HG03457 (cell line): ENCODE measurements at regions not wholly inside any gene's neighbourhood (a gene's known extent, or its start where the extent isn't known, plus 50 kb on each side); places are given as distances from the start of the nearest gene placed in this dataset.
"Not testable (repeated sequence)": the region's sequence is repeated elsewhere in the genome, so short reads cannot be mapped to it uniquely, and the experiment has no call there.

Experiments
- ATAC-seq: cut with Tn5 transposase; IDR thresholded peaks from one replicate; pipeline ENCODE4 v1.9.1; 2021; ENCODE audit warnings: moderate number of reproducible peaks; ENCODE audit not compliant: unreplicated experiment

- not testable (repeated sequence) for ATAC-seq
Measured at GRCh38 chr5:121064241-121064640, 600.1 kb downstream of the PRR16 start.

- no peak for ATAC-seq
Measured at GRCh38 chr5:121086671-121087070, 622.6 kb downstream of the PRR16 start.

- ATAC-seq = no peak
Measured at GRCh38 chr5:121087560-121087959, 623.5 kb downstream of the PRR16 start.

- ATAC-seq = no peak
Measured at GRCh38 chr5:121088341-121088740, 624.2 kb downstream of the PRR16 start.

- ATAC-seq = no peak
Measured at GRCh38 chr5:121090822-121091221, 626.7 kb downstream of the PRR16 start.

GRCh38 chr5:121100931-121101330, 636.8 kb downstream of the PRR16 start:
- no peak for ATAC-seq

- ATAC-seq = no peak
Measured at GRCh38 chr5:121105921-121106320, 641.8 kb downstream of the PRR16 start.

- ATAC-seq = not testable (repeated sequence)
Measured at GRCh38 chr5:121106721-121107690, 642.9 kb downstream of the PRR16 start.

GRCh38 chr5:121108725-121109124, 644.6 kb downstream of the PRR16 start:
- ATAC-seq = no peak

GRCh38 chr5:121109817-121110216, 645.7 kb downstream of the PRR16 start:
- ATAC-seq = no peak

GRCh38 chr5:121121786-121122185, 657.7 kb downstream of the PRR16 start:
- ATAC-seq = no peak

- no peak for ATAC-seq
Measured at GRCh38 chr5:121138495-121138907, 674.4 kb downstream of the PRR16 start.

- ATAC-seq = no peak
Measured at GRCh38 chr5:121138952-121139351, 674.9 kb downstream of the PRR16 start.

GRCh38 chr5:121144764-121145163, 680.7 kb downstream of the PRR16 start:
- ATAC-seq = no peak

GRCh38 chr5:121151534-121151933, 687.4 kb downstream of the PRR16 start:
- ATAC-seq = no peak

GRCh38 chr5:121152411-121152810, 688.3 kb downstream of the PRR16 start:
- ATAC-seq = no peak

- no peak for ATAC-seq
Measured at GRCh38 chr5:121156565-121156964, 692.5 kb downstream of the PRR16 start.

- no peak for ATAC-seq
Measured at GRCh38 chr5:121158451-121158850, 693.2 kb upstream of the FTMT start.

GRCh38 chr5:121160591-121160990, 691.1 kb upstream of the FTMT start:
- ATAC-seq = no peak

- no peak for ATAC-seq
Measured at GRCh38 chr5:121164632-121165031, 687.0 kb upstream of the FTMT start.

GRCh38 chr5:121171361-121171760, 680.3 kb upstream of the FTMT start:
- no peak for ATAC-seq

- no peak for ATAC-seq
Measured at GRCh38 chr5:121171834-121172233, 679.8 kb upstream of the FTMT start.

- ATAC-seq = no peak
Measured at GRCh38 chr5:121174351-121174750, 677.3 kb upstream of the FTMT start.
